ENCODE measurements at regions not wholly inside any gene's neighbourhood (a gene's known extent, or its start where the extent isn't known, plus 50 kb on each side); places are given as distances from the start of the nearest gene placed in this dataset.

- TF ChIP-seq CTCF (IDR thresholded peaks at IDR 0.05) (no peak), POLR2A (IDR thresholded peaks at IDR 0.05) (no peak)
Observed at GRCh38 chr5:125177340-125177739, 430.9 kb upstream of the ZNF608 start.
